ENCODE measurements at regions not wholly inside any gene's neighbourhood (a gene's known extent, or its start where the extent isn't known, plus 50 kb on each side); places are given as distances from the start of the nearest gene placed in this dataset.

GRCh38 chr20:57087102-57087501 is 179.3 kb downstream of the BMP7 start:
- TF ChIP-seq CTCF (IDR thresholded peaks at IDR 0.05; ENCODE audit: low read depth, low read length), result no peak
- no peak for DNase-seq
- Histone ChIP-seq H3K27me3 (ENCODE audit: insufficient read depth, low read depth, severe bottlenecking) (peaks cover 52% of the 10 kb centered on the region), H3K4me3 (ENCODE audit: low read depth, low read length) (no peak overlapping the region), H3K36me3 (no peaks in the 10 kb centered on the region), H3K9me3 (ENCODE audit: severe bottlenecking) (peaks cover 4% of the 10 kb centered on the region), H3K27ac (no peak overlapping the region)

- no peak overlapping the region for H3K4me3 ChIP-seq (ENCODE audit: low read depth, low read length)
Observed at GRCh38 chr20:57087705-57088104, 178.7 kb downstream of the BMP7 start.

GRCh38 chr20:57088436-57088835 is 178.0 kb downstream of the BMP7 start:
- Histone ChIP-seq H3K27ac (no peak overlapping the region), H3K9me3 (ENCODE audit: severe bottlenecking) (peaks cover 4% of the 10 kb centered on the region), H3K27me3 (ENCODE audit: insufficient read depth, low read depth, severe bottlenecking) (peaks cover 42% of the 10 kb centered on the region), H3K36me3 (no peaks in the 10 kb centered on the region), H3K4me3 (ENCODE audit: low read depth, low read length) (no peak overlapping the region)
- DNase-seq, result no peak
- no peak for TF ChIP-seq CTCF (IDR thresholded peaks at IDR 0.05; ENCODE audit: low read depth, low read length)

More at GRCh38 chr20:57087705-57088104, 178.7 kb downstream of the BMP7 start:
- no peak for DNase-seq
- Histone ChIP-seq H3K9me3 (ENCODE audit: severe bottlenecking) (peaks cover 4% of the 10 kb centered on the region), H3K36me3 (no peaks in the 10 kb centered on the region), H3K27me3 (ENCODE audit: insufficient read depth, low read depth, severe bottlenecking) (peaks cover 48% of the 10 kb centered on the region), H3K27ac (no peak overlapping the region)
- TF ChIP-seq CTCF (IDR thresholded peaks at IDR 0.05; ENCODE audit: low read depth, low read length), result no peak

- DNase-seq, result peak; percentile 79
- H3K27me3 ChIP-seq (ENCODE audit: insufficient read depth, low read depth, severe bottlenecking), result peaks cover 29% of the 10 kb centered on the region
- peak; percentile 90 for TF ChIP-seq CTCF (IDR thresholded peaks at IDR 0.05; ENCODE audit: low read depth, low read length)
- no peaks in the 10 kb centered on the region for H3K36me3 ChIP-seq
- H3K27ac ChIP-seq, result no peak overlapping the region
- H3K4me3 ChIP-seq (ENCODE audit: low read depth, low read length), result no peak overlapping the region
- peaks cover 4% of the 10 kb centered on the region for H3K9me3 ChIP-seq (ENCODE audit: severe bottlenecking)
Observed at GRCh38 chr20:57089699-57090144, 176.7 kb downstream of the BMP7 start.

GRCh38 chr20:57090590-57091560 is 175.6 kb downstream of the BMP7 start:
- H3K27me3 ChIP-seq (ENCODE audit: insufficient read depth, low read depth, severe bottlenecking), result peaks cover 18% of the 10 kb centered on the region
- peaks cover 4% of the 10 kb centered on the region for H3K9me3 ChIP-seq (ENCODE audit: severe bottlenecking)
- DNase-seq, result no peak
- no peak overlapping the region for H3K27ac ChIP-seq
- H3K36me3 ChIP-seq, result no peaks in the 10 kb centered on the region
- no peak overlapping the region for H3K4me3 ChIP-seq (ENCODE audit: low read depth, low read length)
- no peak for TF ChIP-seq CTCF (IDR thresholded peaks at IDR 0.05; ENCODE audit: low read depth, low read length)

Data from WERI-Rb-1 (cell line).